ENCODE measurements at regions not wholly inside any gene's neighbourhood (a gene's known extent, or its start where the extent isn't known, plus 50 kb on each side); places are given as distances from the start of the nearest gene placed in this dataset.

DNA sequence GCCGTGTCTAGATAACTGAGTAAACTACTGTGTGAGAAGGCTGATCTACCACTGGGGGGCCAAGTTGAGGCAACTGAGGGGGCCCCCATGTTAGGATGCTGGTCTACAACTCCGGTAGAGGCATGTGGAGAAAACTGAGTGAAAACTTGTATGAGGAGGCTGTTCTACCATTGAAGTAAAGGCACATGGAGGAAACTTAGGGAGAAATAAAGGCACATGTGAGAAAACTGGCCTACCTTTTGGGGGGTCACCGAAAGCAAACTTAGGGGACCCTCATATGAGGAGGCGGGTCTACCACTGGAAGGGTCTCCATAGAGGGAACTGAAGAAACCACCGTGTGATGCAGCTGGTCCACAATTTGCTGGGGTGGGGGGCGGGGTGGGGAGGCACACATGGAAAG lies 155.2 kb downstream of the FBLN2 start:
- H3K4me1 ChIP-seq: no peaks in the 10 kb centered on the region
- TF ChIP-seq POLR2A (IDR thresholded peaks at IDR 0.05): no peak
- no peak for TF ChIP-seq EP300 (IDR thresholded peaks at IDR 0.05)
- no peak for TF ChIP-seq POLR2AphosphoS5 (IDR thresholded peaks at IDR 0.05)
- TF ChIP-seq, protein P1, sequence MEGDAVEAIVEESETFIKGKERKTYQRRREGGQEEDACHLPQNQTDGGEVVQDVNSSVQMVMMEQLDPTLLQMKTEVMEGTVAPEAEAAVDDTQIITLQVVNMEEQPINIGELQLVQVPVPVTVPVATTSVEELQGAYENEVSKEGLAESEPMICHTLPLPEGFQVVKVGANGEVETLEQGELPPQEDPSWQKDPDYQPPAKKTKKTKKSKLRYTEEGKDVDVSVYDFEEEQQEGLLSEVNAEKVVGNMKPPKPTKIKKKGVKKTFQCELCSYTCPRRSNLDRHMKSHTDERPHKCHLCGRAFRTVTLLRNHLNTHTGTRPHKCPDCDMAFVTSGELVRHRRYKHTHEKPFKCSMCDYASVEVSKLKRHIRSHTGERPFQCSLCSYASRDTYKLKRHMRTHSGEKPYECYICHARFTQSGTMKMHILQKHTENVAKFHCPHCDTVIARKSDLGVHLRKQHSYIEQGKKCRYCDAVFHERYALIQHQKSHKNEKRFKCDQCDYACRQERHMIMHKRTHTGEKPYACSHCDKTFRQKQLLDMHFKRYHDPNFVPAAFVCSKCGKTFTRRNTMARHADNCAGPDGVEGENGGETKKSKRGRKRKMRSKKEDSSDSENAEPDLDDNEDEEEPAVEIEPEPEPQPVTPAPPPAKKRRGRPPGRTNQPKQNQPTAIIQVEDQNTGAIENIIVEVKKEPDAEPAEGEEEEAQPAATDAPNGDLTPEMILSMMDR (IDR thresholded peaks at IDR 0.05): no peak
- H3K27me3 ChIP-seq: peaks cover 14% of the 10 kb centered on the region
- WGBS: 88% methylated on average over 6 of the region's 6 CpGs
- no peak overlapping the region for H3K27ac ChIP-seq
- DNase-seq (ENCODE audit: low spot score in 2 of 2): peak; percentile 5 to 18
- H3K4me3 ChIP-seq: no peak overlapping the region
- H3K9me3 ChIP-seq: no peaks in the 10 kb centered on the region
- no peaks in the 10 kb centered on the region for H3K36me3 ChIP-seq

DNA sequence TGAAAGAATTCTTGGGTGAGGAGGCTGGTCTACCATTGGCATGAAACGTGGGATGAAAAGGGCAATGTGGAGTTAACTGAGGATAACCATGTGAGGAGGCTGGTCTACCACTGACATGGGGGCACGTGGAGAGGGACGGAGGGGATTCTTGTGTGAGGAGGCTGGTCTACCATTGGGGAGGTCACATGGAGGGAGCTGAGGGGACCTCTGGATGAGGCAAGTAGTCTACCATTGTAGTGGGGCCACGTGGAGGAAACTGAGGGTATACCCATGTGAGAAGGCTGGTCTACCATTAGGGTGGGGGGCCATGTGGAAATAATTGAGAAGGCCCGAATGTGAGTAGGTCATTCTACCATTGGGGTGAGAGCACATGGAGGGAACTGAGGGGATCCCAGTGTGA lies 154.1 kb downstream of the FBLN2 start:
- Histone ChIP-seq H3K9me3 (no peaks in the 10 kb centered on the region), H3K4me1 (no peaks in the 10 kb centered on the region), H3K27ac (no peak overlapping the region), H3K36me3 (no peaks in the 10 kb centered on the region), H3K27me3 (peaks cover 14% of the 10 kb centered on the region), H3K4me3 (no peak overlapping the region)
- peak; percentile 39 to 63 for DNase-seq (ENCODE audit: low spot score in 2 of 2)
- no peak for TF ChIP-seq POLR2AphosphoS5 (IDR thresholded peaks at IDR 0.05)
- no peak for TF ChIP-seq POLR2A (IDR thresholded peaks at IDR 0.05)
- TF ChIP-seq EP300 (IDR thresholded peaks at IDR 0.05): no peak
- TF ChIP-seq, protein P1 (IDR thresholded peaks at IDR 0.05): no peak
- 86% methylated on average over 5 of the region's 5 CpGs for WGBS

DNA sequence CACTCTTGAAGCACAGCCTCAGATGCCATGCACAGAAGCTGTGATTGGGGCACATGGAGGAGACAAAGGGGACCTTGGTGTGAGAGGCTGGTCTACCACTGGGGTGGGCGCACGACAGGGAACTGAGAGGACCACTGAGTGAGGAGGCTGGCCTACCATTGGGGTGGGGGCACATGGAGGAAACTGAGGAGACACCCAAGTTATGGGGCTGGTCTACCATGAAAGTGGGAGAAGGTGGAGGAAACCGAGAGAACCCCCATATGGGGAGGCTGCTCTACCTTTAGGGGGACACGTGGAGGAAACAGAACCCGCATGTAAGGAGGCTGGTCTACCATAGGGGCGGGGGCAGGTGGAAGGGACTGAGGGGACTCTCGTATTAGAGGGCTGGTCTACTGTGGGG lies 153.4 kb downstream of the FBLN2 start:
- no peaks in the 10 kb centered on the region for H3K36me3 ChIP-seq
- H3K4me1 ChIP-seq: no peaks in the 10 kb centered on the region
- peaks cover 18% of the 10 kb centered on the region for H3K27me3 ChIP-seq
- TF ChIP-seq POLR2A (IDR thresholded peaks at IDR 0.05) (no peak), POLR2AphosphoS5 (IDR thresholded peaks at IDR 0.05) (no peak), EP300 (IDR thresholded peaks at IDR 0.05) (no peak)
- TF ChIP-seq, protein P1 (IDR thresholded peaks at IDR 0.05): no peak
- no peak overlapping the region for H3K4me3 ChIP-seq
- peak; percentile 36 to 58 for DNase-seq (ENCODE audit: low spot score in 2 of 2)
- WGBS: 94% methylated on average over 7 of the region's 7 CpGs
- H3K9me3 ChIP-seq: no peaks in the 10 kb centered on the region
- no peak overlapping the region for H3K27ac ChIP-seq

DNA sequence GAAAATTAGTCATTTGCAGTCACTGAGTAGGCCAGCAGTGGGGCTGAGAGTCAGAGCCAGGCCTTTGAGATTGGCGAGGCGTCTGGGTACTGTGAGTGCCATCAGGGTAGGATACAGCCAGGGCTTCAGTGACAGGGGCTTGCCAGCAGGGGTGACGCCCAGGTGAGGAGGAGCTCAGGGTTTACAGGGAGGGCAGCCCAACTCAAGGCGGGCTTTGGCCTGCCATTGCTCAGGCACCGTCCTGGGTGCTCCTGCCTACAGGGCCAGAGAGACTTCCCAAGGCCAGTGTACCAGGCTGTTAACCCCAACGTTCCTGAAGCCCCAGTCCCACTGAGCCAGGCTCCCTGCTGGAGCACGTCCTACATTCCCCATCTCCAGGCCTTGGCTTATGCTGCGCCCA lies 152.0 kb downstream of the FBLN2 start:
- no peak for TF ChIP-seq POLR2AphosphoS5 (IDR thresholded peaks at IDR 0.05)
- TF ChIP-seq EP300 (IDR thresholded peaks at IDR 0.05): no peak
- no peak for TF ChIP-seq POLR2A (IDR thresholded peaks at IDR 0.05)
- 83% methylated on average over 8 of the region's 8 CpGs for WGBS
- Histone ChIP-seq H3K27me3 (peaks cover 20% of the 10 kb centered on the region), H3K9me3 (no peaks in the 10 kb centered on the region), H3K27ac (no peak overlapping the region), H3K4me3 (no peak overlapping the region), H3K4me1 (no peaks in the 10 kb centered on the region), H3K36me3 (no peaks in the 10 kb centered on the region)
- peak; percentile 42 to 69 for DNase-seq (ENCODE audit: low spot score in 2 of 2)

DNA sequence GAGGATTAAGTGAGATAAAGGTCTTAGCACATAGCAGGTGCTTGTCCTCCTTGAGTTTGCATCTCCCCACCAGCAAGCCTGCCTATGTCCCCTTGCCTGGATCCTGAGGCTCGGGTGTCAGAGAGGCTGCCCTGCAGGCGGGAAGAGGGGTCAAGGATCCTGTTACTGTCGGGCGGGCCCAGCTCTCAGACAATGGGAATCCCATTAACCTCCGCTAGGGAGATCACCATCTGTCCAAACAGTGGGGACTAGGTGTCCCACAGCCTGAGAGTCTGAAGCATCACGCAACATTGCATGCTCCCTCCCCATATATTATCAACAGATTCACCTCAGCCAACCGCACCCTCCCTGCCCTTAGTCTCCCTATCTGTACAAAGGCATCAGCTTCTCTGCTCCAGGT lies 151.4 kb downstream of the FBLN2 start:
- Histone ChIP-seq H3K36me3 (no peaks in the 10 kb centered on the region), H3K4me3 (no peak overlapping the region), H3K27me3 (peaks cover 18% of the 10 kb centered on the region), H3K27ac (no peak overlapping the region), H3K9me3 (no peaks in the 10 kb centered on the region), H3K4me1 (no peaks in the 10 kb centered on the region)
- no peak for DNase-seq (ENCODE audit: low spot score in 2 of 2)
- WGBS: 80% methylated on average over 3 of the region's 7 CpGs
- TF ChIP-seq POLR2AphosphoS5 (IDR thresholded peaks at IDR 0.05) (no peak), POLR2A (IDR thresholded peaks at IDR 0.05) (no peak), EP300 (IDR thresholded peaks at IDR 0.05) (no peak)
- TF ChIP-seq, protein P1 (IDR thresholded peaks at IDR 0.05): no peak

DNA sequence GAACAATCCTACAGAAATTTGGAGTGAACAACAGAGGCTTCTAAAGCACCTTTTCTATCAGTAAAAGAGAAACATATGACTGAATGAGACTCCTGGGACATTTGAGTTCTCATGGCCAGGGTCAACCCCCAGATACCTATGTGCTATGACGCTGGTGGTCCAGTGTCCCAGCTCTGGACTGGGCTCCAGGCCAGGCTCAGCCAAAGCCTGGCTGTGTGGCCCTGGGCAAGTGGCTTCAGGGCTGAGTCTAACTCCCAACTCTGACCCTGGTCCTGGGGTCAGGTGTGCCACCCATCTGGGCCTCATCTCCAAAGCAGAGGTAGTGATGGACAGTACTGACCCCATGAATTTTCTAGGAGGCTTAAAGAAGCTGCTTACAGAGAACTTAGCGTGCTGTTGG lies 147.8 kb downstream of the FBLN2 start:
- Histone ChIP-seq H3K27me3 (peaks cover 14% of the 10 kb centered on the region), H3K4me1 (no peaks in the 10 kb centered on the region), H3K9me3 (no peaks in the 10 kb centered on the region), H3K36me3 (no peaks in the 10 kb centered on the region), H3K27ac (no peak overlapping the region), H3K4me3 (no peak overlapping the region)
- TF ChIP-seq POLR2A (IDR thresholded peaks at IDR 0.05) (no peak), POLR2AphosphoS5 (IDR thresholded peaks at IDR 0.05) (no peak), EP300 (IDR thresholded peaks at IDR 0.05) (no peak)
- TF ChIP-seq, protein P1 (IDR thresholded peaks at IDR 0.05): no peak
- 60% methylated on average over 2 of the region's 2 CpGs for WGBS
- no peak for DNase-seq (ENCODE audit: low spot score in 2 of 2)
